Fibroblast of lung (primary cell): ENCODE measurements at regions not wholly inside any gene's neighbourhood (a gene's known extent, or its start where the extent isn't known, plus 50 kb on each side); places are given as distances from the start of the nearest gene placed in this dataset.

Experiments used
- EZH2 ChIP-seq: IDR thresholded peaks from 2 replicates; pipeline ENCODE4 v1.5.1; 2012; ENCODE audit warnings: low read length, control low read depth, mild to moderate bottlenecking; ENCODE audit errors: missing control alignments
- TF ChIP-seq, protein P1 (sequence below), 2 donors: IDR thresholded peaks in 1 of 2; conservative IDR thresholded peaks in 1 of 2; 1 replicate in 1 of 2; 2 replicates in 1 of 2; pipeline ENCODE4 v1.5.1; 2011 to 2012; ENCODE audit warnings: low read length in 2 of 2, control low read depth in 1 of 2, inconsistent platforms in 1 of 2, low read depth in 1 of 2, mild to moderate bottlenecking in 1 of 2

- TF ChIP-seq, protein P1, sequence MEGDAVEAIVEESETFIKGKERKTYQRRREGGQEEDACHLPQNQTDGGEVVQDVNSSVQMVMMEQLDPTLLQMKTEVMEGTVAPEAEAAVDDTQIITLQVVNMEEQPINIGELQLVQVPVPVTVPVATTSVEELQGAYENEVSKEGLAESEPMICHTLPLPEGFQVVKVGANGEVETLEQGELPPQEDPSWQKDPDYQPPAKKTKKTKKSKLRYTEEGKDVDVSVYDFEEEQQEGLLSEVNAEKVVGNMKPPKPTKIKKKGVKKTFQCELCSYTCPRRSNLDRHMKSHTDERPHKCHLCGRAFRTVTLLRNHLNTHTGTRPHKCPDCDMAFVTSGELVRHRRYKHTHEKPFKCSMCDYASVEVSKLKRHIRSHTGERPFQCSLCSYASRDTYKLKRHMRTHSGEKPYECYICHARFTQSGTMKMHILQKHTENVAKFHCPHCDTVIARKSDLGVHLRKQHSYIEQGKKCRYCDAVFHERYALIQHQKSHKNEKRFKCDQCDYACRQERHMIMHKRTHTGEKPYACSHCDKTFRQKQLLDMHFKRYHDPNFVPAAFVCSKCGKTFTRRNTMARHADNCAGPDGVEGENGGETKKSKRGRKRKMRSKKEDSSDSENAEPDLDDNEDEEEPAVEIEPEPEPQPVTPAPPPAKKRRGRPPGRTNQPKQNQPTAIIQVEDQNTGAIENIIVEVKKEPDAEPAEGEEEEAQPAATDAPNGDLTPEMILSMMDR (conservative IDR thresholded peaks at IDR 0.05 in 1 of 2, IDR thresholded peaks at IDR 0.05 in 1 of 2; ENCODE audit: low read depth in 1 of 2, low read length in 2 of 2) = no peak
- TF ChIP-seq EZH2 = no peak
Observed at GRCh38 chr5:106028314-106028713, 1642.4 kb downstream of the EFNA5 start.
